A673 (cell line): ENCODE measurements at regions not wholly inside any gene's neighbourhood (a gene's known extent, or its start where the extent isn't known, plus 50 kb on each side); places are given as distances from the start of the nearest gene placed in this dataset.
A peak's percentile ranks its signal among the peaks of the same experiment; 100 is the strongest.

Source experiments
- BruUV-seq: library from RNA; stranded (reverse); fragments of 400-500 nt; replicated peaks from 2 replicates; lab custom pipeline; 2021; lab: Mats Ljungman, UMichigan
- CTCF ChIA-PET: fragments of 300-600 bp; sonication (Branson Sonifier 250); formaldehyde crosslinking; loops from one replicate; lab custom pipeline; 2022; ENCODE audit warnings: antibody characterized with exemption; lab: Charles Lee
- POLR2A ChIA-PET: fragments of 300-600 bp; sonication (Branson Sonifier 250); formaldehyde crosslinking; loops from one replicate; lab custom pipeline; 2022; ENCODE audit warnings: antibody characterized with exemption; ENCODE audit not compliant: low non-redundant PET; lab: Charles Lee
- DNase-seq: peaks from one replicate; pipeline ENCODE4 v3.0.0-alpha.2; 2015; ENCODE audit warnings: low spot score
- H3K27ac ChIP-seq: fragments of 200-600 bp; sonication (generic); 2 replicates; pipeline ENCODE4 v1.5.1; 2016; ENCODE audit warnings: mixed run types, low read depth, mild to moderate bottlenecking, mixed read lengths, antibody characterized with exemption, low read length; ENCODE audit not compliant: poor library complexity, severe bottlenecking
- H3K27me3 ChIP-seq: fragments of 200-600 bp; sonication (generic); replicated peaks from 2 replicates; pipeline ENCODE4 v1.6.1; 2017; ENCODE audit warnings: mixed run types, low read depth, mild to moderate bottlenecking, mixed read lengths, antibody characterized with exemption, low read length; ENCODE audit not compliant: insufficient read depth, poor library complexity
- H3K36me3 ChIP-seq: fragments of 200-600 bp; sonication (generic); 2 replicates; pipeline ENCODE4 v1.6.1; 2016; ENCODE audit warnings: mixed run types, mild to moderate bottlenecking, mixed read lengths, antibody characterized with exemption, low read length; ENCODE audit not compliant: insufficient read depth, poor library complexity, severe bottlenecking
- H3K4me1 ChIP-seq: fragments of 200-600 bp; sonication (generic); 2 replicates; pipeline ENCODE4 v1.6.1; 2017; ENCODE audit warnings: mixed run types, mild to moderate bottlenecking, mixed read lengths, antibody characterized with exemption, low read length; ENCODE audit not compliant: insufficient read depth, poor library complexity, severe bottlenecking
- H3K4me3 ChIP-seq: fragments of 200-600 bp; sonication (generic); 2 replicates; pipeline ENCODE4 v1.5.1; 2016; ENCODE audit warnings: low read depth, mixed run types, mild to moderate bottlenecking, mixed read lengths, low read length; ENCODE audit not compliant: poor library complexity, severe bottlenecking
- H3K9me3 ChIP-seq: fragments of 200-600 bp; sonication (generic); 2 replicates; pipeline ENCODE4 v1.6.1; 2016; ENCODE audit warnings: mixed run types, low read depth, mild to moderate bottlenecking, mixed read lengths, antibody characterized with exemption, low read length; ENCODE audit not compliant: poor library complexity, severe bottlenecking
- CTCF ChIP-seq: fragments of 300-800, 200-600 bp; sonication (generic); conservative IDR thresholded peaks from 2 replicates; pipeline ENCODE4 v1.5.1; 2017; ENCODE audit warnings: low read depth, mild to moderate bottlenecking, antibody characterized with exemption, low read length, moderate library complexity, mixed read lengths
- EZH2 ChIP-seq: fragments of 200-600 bp; sonication (generic); IDR thresholded peaks from 2 replicates; pipeline ENCODE4 v1.6.1; 2017; ENCODE audit warnings: borderline replicate concordance, low read depth, mild to moderate bottlenecking, mixed read lengths, antibody characterized with exemption, low read length; ENCODE audit not compliant: poor library complexity, severe bottlenecking
- intact Hi-C: fragments of 100-400 bp; cut with micrococcal nuclease; formaldehyde crosslinking; loops from one replicate; pipeline ENCODE4 v1.10.0; 2022; ENCODE audit not compliant: unreplicated experiment

GRCh38 chr2:60652832-60653340, 99.4 kb upstream of the BCL11A start:
- TF ChIP-seq EZH2: no peak
- TF ChIP-seq CTCF: no peak
- CTCF ChIA-PET: no interaction called here
- no peak for DNase-seq
- no TSS peak for BruUV-seq
- Histone ChIP-seq H3K27me3 (peaks cover 34% of the 10 kb centered on the region), H3K27ac (no peak overlapping the region), H3K36me3 (no peaks in the 10 kb centered on the region), H3K4me1 (no peaks in the 10 kb centered on the region), H3K9me3 (no peaks in the 10 kb centered on the region), H3K4me3 (no peak overlapping the region)
- intact Hi-C loops: no loop called here
- POLR2A ChIA-PET: interaction anchor here (0.6 to 1.0 kb wide), 2 partner anchors 22 to 1647 kb away, joined by 3 read pairs; no protein-coding TSS in a partner anchor

- Histone ChIP-seq H3K36me3 (no peaks in the 10 kb centered on the region), H3K4me1 (no peaks in the 10 kb centered on the region), H3K9me3 (no peaks in the 10 kb centered on the region), H3K4me3 (no peak overlapping the region), H3K27me3 (peaks cover 31% of the 10 kb centered on the region), H3K27ac (no peak overlapping the region)
- BruUV-seq: no TSS peak
- POLR2A ChIA-PET: interaction anchor here (0.6 kb wide), 1 partner anchor 149 kb away, joined by 3 read pairs; no protein-coding TSS in a partner anchor
- intact Hi-C loops: no loop called here
- DNase-seq: no peak
- CTCF ChIA-PET: no interaction called here
- no peak for TF ChIP-seq EZH2
- no peak for TF ChIP-seq CTCF
These were observed 98.4 kb upstream of the PAPOLG start for GRCh38 chr2:60657673-60658072.

- ChIA-PET CTCF (interaction anchor here (1.0 to 1.9 kb wide), 2 partner anchors 16 to 77 kb away, joined by 3 to 22 read pairs; no protein-coding TSS in a partner anchor), POLR2A (no interaction called here)
- Histone ChIP-seq H3K9me3 (no peaks in the 10 kb centered on the region), H3K4me1 (no peaks in the 10 kb centered on the region), H3K4me3 (no peak overlapping the region), H3K27ac (no peak overlapping the region), H3K27me3 (peaks cover 18% of the 10 kb centered on the region), H3K36me3 (no peaks in the 10 kb centered on the region)
- DNase-seq: peak; percentile 19
- intact Hi-C loops: no loop called here
- no TSS peak for BruUV-seq
- TF ChIP-seq EZH2 (no peak), CTCF (peak; percentile 50)
These were observed 97.0 kb upstream of the PAPOLG start for GRCh38 chr2:60659026-60659425.
